Ectodermal cell (in vitro differentiated cells): ENCODE measurements at regions not wholly inside any gene's neighbourhood (a gene's known extent, or its start where the extent isn't known, plus 50 kb on each side); places are given as distances from the start of the nearest gene placed in this dataset.

Experiments
- H3K27ac ChIP-seq: 2 replicates; pipeline ENCODE4 v1.7.0; 2013; ENCODE audit warnings: mild to moderate bottlenecking, low read depth, low read length; ENCODE audit not compliant: insufficient read depth, poor library complexity, severe bottlenecking
- H3K27me3 ChIP-seq: 2 replicates; pipeline ENCODE4 v1.7.0; 2013; ENCODE audit warnings: mild to moderate bottlenecking, low read length; ENCODE audit not compliant: insufficient read depth, control insufficient read depth, poor library complexity, severe bottlenecking
- H3K36me3 ChIP-seq: one replicate; pipeline ENCODE4 v1.7.0; 2013; ENCODE audit warnings: low read length; ENCODE audit not compliant: control insufficient read depth, insufficient read depth
- H3K4me1 ChIP-seq: one replicate; pipeline ENCODE4 v1.7.0; 2013; ENCODE audit warnings: low read length; ENCODE audit not compliant: control insufficient read depth, insufficient read depth
- H3K4me3 ChIP-seq: 2 replicates; pipeline ENCODE4 v1.7.0; 2013; ENCODE audit warnings: low read depth, low read length, control low read depth; ENCODE audit not compliant: insufficient read depth
- H3K9me3 ChIP-seq: 2 replicates; pipeline ENCODE4 v1.7.0; 2013; ENCODE audit warnings: mild to moderate bottlenecking, low read length, moderate library complexity; ENCODE audit not compliant: control insufficient read depth
- WGBS, 2 experiments: methylation state at CpG; one replicate each; pipeline ENCODE4 v1.1.7; 2013; ENCODE audit warnings: missing lambda C conversion rate in 2 of 2; 5-methylcytosine and 5-hydroxymethylcytosine counted together

DNA sequence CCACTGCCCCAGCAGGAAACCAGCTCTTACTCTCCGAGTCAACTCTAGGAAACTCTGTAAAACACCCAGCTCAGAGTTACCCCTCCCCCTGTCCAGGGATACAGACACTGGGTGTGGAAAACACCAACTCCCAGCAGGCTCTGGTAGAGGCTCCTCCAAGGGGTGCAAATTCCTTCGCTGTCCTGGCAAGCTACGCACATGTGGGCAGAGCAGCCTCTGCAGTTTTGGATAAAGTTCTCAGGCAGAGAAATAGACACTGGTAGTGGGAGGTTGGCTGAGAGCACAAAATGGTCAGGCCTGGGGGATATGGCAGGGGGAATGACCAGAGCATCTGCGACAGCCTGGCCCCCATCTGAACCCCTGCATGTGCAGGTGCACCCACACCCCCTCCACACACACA is 146.9 kb upstream of the SDK2 start:
- no peak overlapping the region for H3K4me3 ChIP-seq
- H3K27ac ChIP-seq, result no peak overlapping the region
- no peaks in the 10 kb centered on the region for H3K36me3 ChIP-seq
- no peaks in the 10 kb centered on the region for H3K27me3 ChIP-seq
- H3K9me3 ChIP-seq, result no peaks in the 10 kb centered on the region
- peaks cover 21% of the 10 kb centered on the region for H3K4me1 ChIP-seq
- WGBS, 2 experiments, result 93 to 94% methylated on average over 4 of the region's 4 CpGs

DNA sequence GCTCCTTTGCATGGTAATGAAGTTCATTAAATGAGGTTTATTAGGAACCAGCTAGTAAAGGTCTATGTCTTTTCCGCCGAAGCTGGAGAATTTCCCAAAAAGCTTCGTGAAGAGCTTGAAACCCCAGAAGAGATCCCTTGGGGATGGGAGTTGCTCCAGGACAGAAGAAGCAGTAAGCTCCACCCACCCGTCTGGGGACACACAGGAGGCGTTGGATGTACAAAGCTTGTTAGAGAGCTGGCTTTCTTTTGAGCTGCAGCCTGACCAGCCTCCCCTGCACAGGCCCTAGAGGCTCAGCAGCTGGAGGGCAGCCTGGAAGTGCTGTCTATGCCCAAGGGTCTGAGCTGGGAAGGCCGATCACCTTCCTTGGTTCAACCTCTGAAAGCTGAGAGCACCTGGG is 147.4 kb upstream of the SDK2 start:
- peaks cover 17% of the 10 kb centered on the region for H3K4me1 ChIP-seq
- no peak overlapping the region for H3K4me3 ChIP-seq
- H3K27me3 ChIP-seq, result no peaks in the 10 kb centered on the region
- 85 to 89% methylated on average over 6 of the region's 6 CpGs for WGBS, 2 experiments
- H3K9me3 ChIP-seq, result no peaks in the 10 kb centered on the region
- H3K36me3 ChIP-seq, result no peaks in the 10 kb centered on the region
- no peak overlapping the region for H3K27ac ChIP-seq

DNA sequence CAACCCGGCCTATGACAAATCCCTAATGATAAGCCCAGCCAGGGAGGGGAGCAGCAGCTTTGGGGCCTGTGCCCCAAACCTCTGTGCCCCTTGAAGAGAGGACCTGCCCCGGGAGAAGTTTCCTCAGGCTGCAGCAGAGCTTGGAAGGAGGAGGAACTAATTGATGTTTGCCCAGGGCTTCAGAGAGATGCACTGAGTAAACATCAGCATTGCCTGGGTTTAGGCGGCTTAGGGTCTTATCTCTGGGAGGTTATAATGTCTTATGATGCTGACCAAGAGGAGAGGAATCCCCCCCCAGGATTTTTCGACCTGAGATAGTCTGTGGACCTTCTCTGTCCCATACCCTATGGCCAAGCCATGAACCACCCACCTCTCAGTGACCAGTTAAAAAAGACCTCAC is 148.7 kb upstream of the SDK2 start:
- no peaks in the 10 kb centered on the region for H3K27me3 ChIP-seq
- peaks cover 4% of the 10 kb centered on the region for H3K4me1 ChIP-seq
- no peak overlapping the region for H3K4me3 ChIP-seq
- no peak overlapping the region for H3K27ac ChIP-seq
- H3K9me3 ChIP-seq, result no peaks in the 10 kb centered on the region
- 90 to 93% methylated on average over 4 of the region's 4 CpGs for WGBS, 2 experiments
- H3K36me3 ChIP-seq, result no peaks in the 10 kb centered on the region

DNA sequence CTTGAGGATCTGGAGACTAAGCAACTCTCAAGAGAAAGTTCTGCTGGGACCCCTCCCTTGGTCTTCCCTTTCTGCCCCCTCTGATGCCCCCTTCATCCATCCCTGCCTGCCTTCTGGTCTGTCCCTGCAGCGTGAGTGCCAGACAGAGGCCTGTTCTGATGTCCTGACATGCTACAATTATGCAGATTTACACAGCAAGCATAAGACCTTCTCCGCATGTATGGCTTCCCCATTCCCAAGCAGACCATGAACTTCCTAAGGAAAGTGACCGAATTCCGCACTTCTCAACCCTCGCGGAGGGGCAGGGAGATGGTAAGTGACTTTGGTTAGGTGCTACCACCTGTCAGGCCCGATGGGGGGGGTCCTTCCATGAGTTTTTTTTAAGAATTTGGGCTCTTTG is 150.1 kb upstream of the SDK2 start:
- H3K27ac ChIP-seq, result no peak overlapping the region
- no peak overlapping the region for H3K4me3 ChIP-seq
- H3K36me3 ChIP-seq, result no peaks in the 10 kb centered on the region
- no peaks in the 10 kb centered on the region for H3K27me3 ChIP-seq
- WGBS, 2 experiments, result 93 to 95% methylated on average over 7 of the region's 7 CpGs
- no peaks in the 10 kb centered on the region for H3K4me1 ChIP-seq
- no peaks in the 10 kb centered on the region for H3K9me3 ChIP-seq

DNA sequence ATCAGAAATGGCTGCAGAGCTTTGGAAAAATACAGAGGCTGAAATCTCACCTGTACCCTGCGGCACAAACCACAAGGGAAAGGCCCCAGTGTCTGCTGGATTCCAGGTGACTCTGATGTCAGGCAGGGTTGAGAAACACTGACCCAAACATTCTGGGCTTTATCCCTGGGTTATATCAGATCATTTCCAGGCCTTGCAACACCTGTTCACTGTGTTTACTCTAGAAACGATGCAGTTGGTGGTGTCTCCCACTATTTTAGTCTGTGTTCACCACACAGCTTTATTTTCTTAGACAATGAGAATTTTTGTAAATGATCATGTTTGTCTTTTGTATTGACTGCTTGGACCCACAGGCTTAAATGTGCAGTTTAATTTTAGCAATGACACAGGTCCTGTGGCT is 151.5 kb upstream of the SDK2 start:
- H3K27ac ChIP-seq, result no peak overlapping the region
- no peak overlapping the region for H3K4me3 ChIP-seq
- H3K4me1 ChIP-seq, result no peaks in the 10 kb centered on the region
- no peaks in the 10 kb centered on the region for H3K27me3 ChIP-seq
- WGBS, 2 experiments, result 92 to 100% methylated on average over 2 of the region's 2 CpGs
- H3K36me3 ChIP-seq, result no peaks in the 10 kb centered on the region
- no peaks in the 10 kb centered on the region for H3K9me3 ChIP-seq

DNA sequence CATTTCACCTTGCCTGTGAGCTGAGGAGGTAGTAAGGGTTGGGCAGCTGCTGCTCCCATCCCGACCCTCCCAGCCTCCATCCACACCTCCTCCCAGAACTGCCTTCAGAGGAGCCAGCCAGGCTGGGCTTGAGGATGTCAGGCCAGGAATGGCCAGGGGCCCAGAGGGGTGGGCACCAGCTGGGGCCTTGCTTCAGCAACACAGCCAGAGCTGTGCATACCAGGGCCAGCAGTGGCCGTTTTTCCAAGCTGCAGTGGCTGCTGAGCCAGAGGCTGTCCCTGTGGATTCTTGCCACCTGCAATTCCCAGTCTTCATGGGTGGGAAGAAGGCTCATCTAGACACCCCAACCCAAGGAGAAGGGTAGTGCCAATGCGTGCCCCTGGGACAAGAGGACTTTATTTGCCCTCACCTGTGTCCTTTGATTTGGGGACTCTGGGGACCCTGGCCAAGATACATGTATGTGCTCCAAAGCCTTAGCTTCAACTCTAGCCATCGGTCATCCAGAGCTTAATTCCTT is 153.4 kb upstream of the SDK2 start:
- Histone ChIP-seq H3K27ac (no peak overlapping the region), H3K4me3 (no peak overlapping the region), H3K27me3 (no peaks in the 10 kb centered on the region), H3K36me3 (no peaks in the 10 kb centered on the region), H3K9me3 (no peaks in the 10 kb centered on the region), H3K4me1 (no peaks in the 10 kb centered on the region)
- 81 to 91% methylated on average over 4 of the region's 4 CpGs for WGBS, 2 experiments

DNA sequence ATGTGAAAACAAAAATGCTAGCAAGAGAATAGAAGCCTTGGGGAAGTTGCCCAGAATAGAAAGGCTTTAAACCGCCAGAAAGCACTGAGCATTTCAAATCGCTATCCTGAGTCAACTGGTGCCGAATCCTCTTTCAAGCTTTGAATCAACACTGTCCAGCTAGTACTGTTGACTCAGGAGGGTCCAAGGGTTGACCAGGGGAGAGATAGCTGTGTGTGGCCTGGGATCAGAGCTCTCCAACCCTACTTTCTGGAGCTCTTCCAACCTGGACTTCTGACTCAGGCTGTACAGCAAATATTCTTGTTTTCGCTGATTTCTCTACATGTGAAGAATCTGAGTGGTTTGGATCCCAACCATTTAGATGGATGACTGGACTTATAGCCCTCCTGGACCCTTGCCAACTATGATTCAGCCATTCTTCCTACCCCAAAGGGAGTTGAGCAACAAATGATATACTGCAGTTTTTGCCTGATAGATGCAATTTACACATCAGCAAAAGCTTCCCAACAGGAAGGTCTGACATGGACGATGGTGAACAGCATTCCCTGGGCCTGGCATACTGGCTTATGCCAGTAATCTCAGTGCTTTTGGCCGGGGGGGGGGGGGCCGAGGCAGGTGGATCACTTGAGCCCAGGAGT is 154.0 kb upstream of the SDK2 start:
- no peaks in the 10 kb centered on the region for H3K27me3 ChIP-seq
- H3K27ac ChIP-seq, result no peak overlapping the region
- no peak overlapping the region for H3K4me3 ChIP-seq
- no peaks in the 10 kb centered on the region for H3K36me3 ChIP-seq
- H3K4me1 ChIP-seq, result no peaks in the 10 kb centered on the region
- H3K9me3 ChIP-seq, result no peaks in the 10 kb centered on the region
- WGBS, 2 experiments, result 90% methylated on average over 7 of the region's 7 CpGs

DNA sequence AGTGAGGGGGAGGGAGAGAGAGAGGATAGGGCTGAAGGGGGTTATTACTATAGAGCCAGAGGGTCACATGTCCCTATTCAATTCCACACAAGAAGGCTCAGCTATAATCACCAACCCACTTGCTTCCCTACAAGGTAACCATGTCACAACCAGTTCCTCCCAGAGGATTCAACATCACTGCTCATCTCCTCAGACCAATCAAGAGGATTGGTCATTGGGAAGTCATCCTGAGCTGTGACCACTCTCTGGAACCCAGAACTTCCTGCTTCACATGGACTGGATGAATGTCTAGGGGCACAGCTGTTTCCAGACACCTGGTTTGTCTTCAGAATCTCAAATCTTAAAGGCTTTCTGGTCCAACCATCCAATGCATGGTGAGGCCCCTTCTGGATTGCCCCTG is 154.9 kb upstream of the SDK2 start:
- Histone ChIP-seq H3K4me3 (no peak overlapping the region), H3K4me1 (peaks cover 4% of the 10 kb centered on the region), H3K27ac (no peak overlapping the region), H3K27me3 (no peaks in the 10 kb centered on the region), H3K36me3 (no peaks in the 10 kb centered on the region), H3K9me3 (no peaks in the 10 kb centered on the region)

DNA sequence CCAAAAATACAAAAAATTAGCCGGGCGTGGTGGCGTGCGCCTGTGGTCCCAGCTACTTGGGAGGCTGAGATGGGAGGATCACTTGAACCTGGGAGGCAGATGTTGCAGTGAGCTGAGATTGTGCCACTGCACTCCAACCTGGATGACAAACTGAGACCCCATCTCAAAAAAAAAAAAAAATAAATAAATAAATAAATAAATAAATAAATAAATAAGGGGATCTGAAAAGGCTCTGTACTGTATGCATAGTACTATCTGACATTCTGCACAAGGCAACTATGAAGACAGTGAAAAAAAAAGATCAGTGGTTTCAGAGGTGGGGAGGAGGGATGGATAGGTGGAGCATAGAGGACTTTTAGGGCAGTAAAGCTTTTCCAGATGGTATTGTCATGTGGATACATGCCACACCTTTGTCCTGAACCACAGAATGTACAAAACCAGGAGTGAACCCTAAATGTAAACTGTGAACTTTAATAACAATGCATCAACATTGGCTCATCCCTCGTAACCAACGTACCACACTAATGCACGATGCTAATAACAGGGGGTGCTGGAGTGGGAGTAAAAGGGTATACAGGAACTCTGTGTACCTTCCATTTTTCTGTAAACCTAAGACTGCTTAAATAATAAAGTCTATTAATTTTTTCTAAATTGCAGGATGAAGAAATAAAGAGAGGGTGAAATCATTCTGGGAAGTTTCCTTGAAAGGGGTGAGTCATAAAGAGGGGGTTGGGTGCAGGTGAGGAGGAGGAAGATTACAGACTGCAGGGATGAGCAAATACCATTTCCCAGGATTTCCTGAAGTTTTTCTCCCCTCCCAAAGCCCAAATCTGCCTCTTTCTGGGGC is 155.8 kb upstream of the SDK2 start:
- no peaks in the 10 kb centered on the region for H3K9me3 ChIP-seq
- H3K4me1 ChIP-seq, result peaks cover 12% of the 10 kb centered on the region
- H3K27ac ChIP-seq, result no peak overlapping the region
- no peaks in the 10 kb centered on the region for H3K27me3 ChIP-seq
- no peak overlapping the region for H3K4me3 ChIP-seq
- H3K36me3 ChIP-seq, result no peaks in the 10 kb centered on the region
- WGBS, 2 experiments, result 94 to 99% methylated on average over 7 of the region's 7 CpGs

DNA sequence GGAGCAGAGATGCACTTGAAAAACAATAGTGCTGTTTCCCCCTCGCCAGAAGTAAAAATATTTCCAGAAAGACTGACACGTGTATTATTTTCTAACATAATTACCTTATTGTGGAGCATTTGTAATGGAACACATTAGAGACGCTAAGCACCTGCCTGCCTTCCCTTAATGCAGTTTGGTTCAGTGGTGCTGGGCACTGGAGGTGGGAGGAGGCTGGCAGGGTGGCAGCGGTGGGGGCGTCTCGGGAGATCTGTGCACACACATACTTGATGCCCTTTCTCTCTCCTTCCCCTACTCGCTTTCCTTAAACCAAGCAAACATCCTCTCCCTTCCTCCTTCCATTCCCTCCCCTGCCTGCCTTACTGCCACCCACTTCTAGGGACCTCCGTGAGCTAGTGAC is 156.6 kb upstream of the SDK2 start:
- Histone ChIP-seq H3K4me3 (no peak overlapping the region), H3K36me3 (no peaks in the 10 kb centered on the region), H3K4me1 (peaks cover 12% of the 10 kb centered on the region), H3K27ac (no peak overlapping the region), H3K27me3 (no peaks in the 10 kb centered on the region), H3K9me3 (peaks cover under 1% of the 10 kb centered on the region)
- 86 to 88% methylated on average over 6 to 8 of the region's 8 CpGs for WGBS, 2 experiments
